Endodermal cell (in vitro differentiated cells): ENCODE measurements at regions not wholly inside any gene's neighbourhood (a gene's known extent, or its start where the extent isn't known, plus 50 kb on each side); places are given as distances from the start of the nearest gene placed in this dataset.

Experiments used
- DNase-seq: peaks from one replicate; pipeline ENCODE4 v3.0.0-alpha.2; 2017
- H3K27ac ChIP-seq: 2 replicates; pipeline ENCODE4 v1.5.1; 2013; ENCODE audit warnings: mild to moderate bottlenecking, low read depth, low read length, moderate library complexity
- H3K27me3 ChIP-seq: 2 replicates; pipeline ENCODE4 v1.6.1; 2013; ENCODE audit warnings: mild to moderate bottlenecking, low read length, moderate library complexity; ENCODE audit not compliant: insufficient read depth, control insufficient read depth, poor library complexity, severe bottlenecking
- H3K36me3 ChIP-seq: 2 replicates; pipeline ENCODE4 v1.7.0; 2013; ENCODE audit warnings: mild to moderate bottlenecking, low read length, moderate library complexity; ENCODE audit not compliant: control insufficient read depth, insufficient read depth
- H3K4me1 ChIP-seq: one replicate; pipeline ENCODE4 v1.7.0; 2013; ENCODE audit warnings: low read length; ENCODE audit not compliant: control insufficient read depth, insufficient read depth
- H3K4me3 ChIP-seq: 2 replicates; pipeline ENCODE4 v1.5.1; 2013; ENCODE audit warnings: mild to moderate bottlenecking, low read length, moderate library complexity
- H3K9ac ChIP-seq: 2 replicates; pipeline ENCODE4 v1.6.1; 2013; ENCODE audit warnings: mild to moderate bottlenecking, low read length, moderate library complexity; ENCODE audit not compliant: poor library complexity, severe bottlenecking; ENCODE audit errors: extremely low read depth
- H3K9me3 ChIP-seq: 2 replicates; pipeline ENCODE4 v1.6.1; 2013; ENCODE audit warnings: mild to moderate bottlenecking, low read length, moderate library complexity; ENCODE audit not compliant: control insufficient read depth
- H3K27ac Mint-ChIP-seq: 2 replicates; pipeline ENCODE4 v1.8.0; 2020; ENCODE audit warnings: mixed read lengths
- H3K27me3 Mint-ChIP-seq: 2 replicates; pipeline ENCODE4 v1.8.0; 2021; ENCODE audit warnings: mild to moderate bottlenecking, mixed read lengths; ENCODE audit not compliant: insufficient read depth
- H3K36me3 Mint-ChIP-seq: 2 replicates; pipeline ENCODE4 v1.8.0; 2020; ENCODE audit warnings: low read depth, mixed read lengths
- H3K4me1 Mint-ChIP-seq: 2 replicates; pipeline ENCODE4 v1.8.0; 2020; ENCODE audit warnings: mixed read lengths
- H3K4me3 Mint-ChIP-seq: 2 replicates; pipeline ENCODE4 v1.8.0; 2020; ENCODE audit warnings: mild to moderate bottlenecking, moderate library complexity, mixed read lengths
- H3K9me3 Mint-ChIP-seq: 2 replicates; pipeline ENCODE4 v1.8.0; 2020; ENCODE audit warnings: mild to moderate bottlenecking, mixed read lengths
- WGBS, 2 experiments: methylation state at CpG; one replicate each; pipeline versions ENCODE4 v1.1.5 to v1.1.7; 2013; ENCODE audit warnings: missing lambda C conversion rate in 2 of 2, mixed read lengths in 1 of 2; ENCODE audit not compliant: insufficient coverage in 1 of 2, insufficient read length in 1 of 2; 5-methylcytosine and 5-hydroxymethylcytosine counted together
- TF ChIP-seq, protein P1 (sequence below): fragments of 200-600 bp; sonication (generic); conservative IDR thresholded peaks from 2 replicates; pipeline ENCODE4 v1.5.0; 2021; ENCODE audit warnings: antibody characterized with exemption, mild to moderate bottlenecking

DNA sequence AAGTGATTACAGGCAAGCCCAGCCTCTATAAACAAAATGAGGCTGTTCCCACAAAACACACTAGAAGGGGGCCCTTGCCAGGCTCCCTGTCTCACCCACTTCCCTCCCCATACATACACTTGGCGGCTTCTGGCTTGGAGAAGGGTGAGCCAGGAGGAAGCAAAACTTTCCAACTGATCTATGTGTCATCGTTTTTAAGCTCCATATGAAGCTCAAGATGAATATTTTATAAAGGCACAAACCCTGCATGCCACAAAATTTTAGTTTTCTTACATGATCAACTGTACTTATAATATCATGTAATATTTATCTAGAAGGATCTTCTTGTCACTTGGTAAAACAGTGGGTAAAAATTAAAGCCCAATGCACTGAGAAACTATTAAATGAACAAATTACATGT is 80.8 kb upstream of the TJP1 start:
- no peak overlapping the region for H3K4me3 ChIP-seq
- H3K4me1 Mint-ChIP-seq = peaks cover 14% of the 10 kb centered on the region
- H3K9me3 Mint-ChIP-seq = peaks cover 3% of the 10 kb centered on the region
- no peak overlapping the region for H3K4me3 Mint-ChIP-seq
- TF ChIP-seq, protein P1, sequence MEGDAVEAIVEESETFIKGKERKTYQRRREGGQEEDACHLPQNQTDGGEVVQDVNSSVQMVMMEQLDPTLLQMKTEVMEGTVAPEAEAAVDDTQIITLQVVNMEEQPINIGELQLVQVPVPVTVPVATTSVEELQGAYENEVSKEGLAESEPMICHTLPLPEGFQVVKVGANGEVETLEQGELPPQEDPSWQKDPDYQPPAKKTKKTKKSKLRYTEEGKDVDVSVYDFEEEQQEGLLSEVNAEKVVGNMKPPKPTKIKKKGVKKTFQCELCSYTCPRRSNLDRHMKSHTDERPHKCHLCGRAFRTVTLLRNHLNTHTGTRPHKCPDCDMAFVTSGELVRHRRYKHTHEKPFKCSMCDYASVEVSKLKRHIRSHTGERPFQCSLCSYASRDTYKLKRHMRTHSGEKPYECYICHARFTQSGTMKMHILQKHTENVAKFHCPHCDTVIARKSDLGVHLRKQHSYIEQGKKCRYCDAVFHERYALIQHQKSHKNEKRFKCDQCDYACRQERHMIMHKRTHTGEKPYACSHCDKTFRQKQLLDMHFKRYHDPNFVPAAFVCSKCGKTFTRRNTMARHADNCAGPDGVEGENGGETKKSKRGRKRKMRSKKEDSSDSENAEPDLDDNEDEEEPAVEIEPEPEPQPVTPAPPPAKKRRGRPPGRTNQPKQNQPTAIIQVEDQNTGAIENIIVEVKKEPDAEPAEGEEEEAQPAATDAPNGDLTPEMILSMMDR = no peak
- no peak overlapping the region for H3K9ac ChIP-seq
- H3K4me1 ChIP-seq = no peaks in the 10 kb centered on the region
- no peaks in the 10 kb centered on the region for H3K27me3 ChIP-seq
- no peaks in the 10 kb centered on the region for H3K36me3 ChIP-seq
- peaks cover 3% of the 10 kb centered on the region for H3K9me3 ChIP-seq
- H3K27ac Mint-ChIP-seq = no peak overlapping the region
- DNase-seq = no peak
- H3K27ac ChIP-seq = no peak overlapping the region
- H3K36me3 Mint-ChIP-seq = peaks cover 2% of the 10 kb centered on the region
- 97% methylated on average over 2 of the region's 2 CpGs; no CpG with 5 or more reads in 1 of the 2 experiments for WGBS, 2 experiments
- H3K27me3 Mint-ChIP-seq = no peaks in the 10 kb centered on the region

DNA sequence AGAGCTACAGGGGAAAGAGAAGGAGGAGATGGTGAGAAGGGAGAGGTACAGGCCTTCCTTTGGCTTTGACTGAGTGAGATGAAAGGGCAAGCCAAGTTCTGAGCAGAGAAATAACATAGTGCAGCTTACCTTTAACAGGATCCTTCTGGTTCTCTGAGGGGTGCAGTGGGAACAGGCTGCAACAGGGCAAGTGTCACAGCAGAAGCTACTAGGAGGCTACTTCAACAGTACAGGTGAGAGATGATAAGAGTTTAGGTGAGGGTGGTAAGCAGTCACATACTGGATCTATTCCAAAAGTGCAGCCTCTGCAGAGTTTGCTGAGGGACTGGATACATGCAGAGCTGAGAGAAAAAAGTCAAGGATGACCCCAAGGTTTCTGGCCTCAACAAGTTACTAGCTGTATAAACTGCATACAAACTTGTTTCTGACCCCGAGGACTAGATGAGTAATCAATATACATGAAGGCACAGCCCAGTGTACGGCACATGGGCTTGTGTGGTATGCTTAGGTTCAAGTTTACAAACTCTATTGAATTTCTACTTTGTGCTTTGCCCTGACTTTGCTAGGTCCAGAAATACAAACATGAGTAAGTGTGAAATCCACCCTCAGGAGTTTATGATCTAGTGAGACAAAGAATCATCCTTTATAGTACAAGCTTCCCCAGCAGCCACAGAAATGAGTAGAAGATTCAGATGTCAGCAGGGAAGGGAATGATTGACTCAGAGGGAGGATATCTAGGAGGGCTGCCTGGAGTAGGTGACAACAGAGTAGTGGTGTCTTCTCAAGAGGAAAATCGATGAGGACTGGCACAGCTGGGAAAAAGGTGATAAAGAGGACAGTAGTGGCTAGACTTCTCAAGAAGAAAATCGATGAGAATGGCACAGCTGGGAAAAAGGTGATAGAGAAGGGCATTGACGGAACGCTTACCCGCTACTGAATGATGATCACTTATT is 78.2 kb upstream of the TJP1 start:
- Mint-ChIP-seq H3K4me1 (peaks cover 14% of the 10 kb centered on the region), H3K9me3 (peaks cover 25% of the 10 kb centered on the region), H3K27ac (no peak overlapping the region), H3K27me3 (peaks cover 2% of the 10 kb centered on the region), H3K36me3 (peaks cover 12% of the 10 kb centered on the region), H3K4me3 (no peak overlapping the region)
- Histone ChIP-seq H3K4me1 (no peaks in the 10 kb centered on the region), H3K36me3 (no peaks in the 10 kb centered on the region), H3K27ac (no peak overlapping the region), H3K4me3 (no peak overlapping the region), H3K9ac (no peak overlapping the region), H3K27me3 (no peaks in the 10 kb centered on the region), H3K9me3 (peaks cover 22% of the 10 kb centered on the region)
- 87 to 93% methylated on average over 5 to 7 of the region's 7 CpGs for WGBS, 2 experiments
- TF ChIP-seq, protein P1 = no peak
- DNase-seq = no peak

DNA sequence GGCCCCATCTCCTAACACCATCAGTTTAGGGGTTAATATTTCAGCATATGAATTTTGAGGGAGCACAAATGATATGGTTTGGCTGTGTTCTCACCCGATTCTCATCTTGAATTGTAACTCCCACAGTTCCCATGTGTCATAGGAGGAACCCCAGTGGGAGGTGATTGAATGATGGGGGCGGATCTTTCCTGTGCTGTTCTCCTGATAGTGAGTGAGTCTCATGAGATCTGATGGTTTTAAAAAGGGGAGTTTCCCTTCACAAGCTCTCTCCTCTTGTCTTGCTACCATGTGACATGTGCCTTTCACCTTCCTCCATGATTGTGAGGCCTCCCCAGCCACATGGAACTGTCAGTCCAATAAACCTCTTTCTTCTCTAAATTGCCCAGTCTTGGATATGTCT is 73.8 kb upstream of the TJP1 start:
- H3K36me3 Mint-ChIP-seq = peaks cover 14% of the 10 kb centered on the region
- Histone ChIP-seq H3K4me3 (no peak overlapping the region), H3K4me1 (no peaks in the 10 kb centered on the region), H3K9me3 (peaks cover 30% of the 10 kb centered on the region), H3K36me3 (no peaks in the 10 kb centered on the region), H3K27me3 (no peaks in the 10 kb centered on the region), H3K27ac (no peak overlapping the region), H3K9ac (no peak overlapping the region)
- WGBS, 2 experiments = 69% methylated on average over 2 of the region's 2 CpGs; no CpG with 5 or more reads in 1 of the 2 experiments
- H3K4me3 Mint-ChIP-seq = no peak overlapping the region
- H3K27ac Mint-ChIP-seq = no peak overlapping the region
- TF ChIP-seq, protein P1 = no peak
- no peak for DNase-seq
- peaks cover 26% of the 10 kb centered on the region for H3K9me3 Mint-ChIP-seq
- peaks cover 2% of the 10 kb centered on the region for H3K4me1 Mint-ChIP-seq
- peaks cover 2% of the 10 kb centered on the region for H3K27me3 Mint-ChIP-seq
